DND-41 (cell line): ENCODE measurements at regions not wholly inside any gene's neighbourhood (a gene's known extent, or its start where the extent isn't known, plus 50 kb on each side); places are given as distances from the start of the nearest gene placed in this dataset.

ENCODE experiments used
- CTCF ChIP-seq: IDR thresholded peaks from 2 replicates; pipeline ENCODE4 v1.5.1; 2012; ENCODE audit warnings: borderline replicate concordance, low read length, moderate library complexity, mild to moderate bottlenecking; ENCODE audit not compliant: poor library complexity, severe bottlenecking; ENCODE audit errors: extremely low read depth
- EZH2 ChIP-seq: IDR thresholded peaks from 3 replicates; pipeline ENCODE4 v1.6.1; 2012; ENCODE audit warnings: borderline replicate concordance, low read depth, mild to moderate bottlenecking, moderate library complexity, low read length, inconsistent platforms; ENCODE audit not compliant: severe bottlenecking

DNA sequence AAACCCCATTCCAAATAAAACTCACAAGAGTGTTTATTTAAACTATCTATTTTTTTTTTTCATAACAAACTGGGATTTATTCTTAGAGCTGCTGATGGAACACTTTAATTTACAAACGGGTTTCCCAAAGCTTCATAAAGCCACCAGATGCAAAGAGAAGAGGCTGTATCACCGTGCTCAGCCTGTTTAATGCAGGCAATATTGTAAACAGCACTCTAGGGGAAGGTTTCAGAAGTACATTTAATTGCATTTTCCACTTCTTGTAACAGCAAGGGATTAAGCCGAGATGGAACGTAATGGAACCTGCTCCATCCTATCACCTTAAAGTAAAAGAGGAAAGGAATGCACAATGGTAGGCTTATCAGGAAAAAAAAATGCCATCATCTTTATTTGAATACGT is 550.6 kb upstream of the ARGLU1 start:
- no peak for TF ChIP-seq CTCF
- TF ChIP-seq EZH2, result no peak
